H9 (cell line): ENCODE measurements at regions not wholly inside any gene's neighbourhood (a gene's known extent, or its start where the extent isn't known, plus 50 kb on each side); places are given as distances from the start of the nearest gene placed in this dataset.

ENCODE experiments used
- DNase-seq: peaks from one replicate; pipeline ENCODE4 v3.0.0-alpha.2; 2017
- H2AFZ ChIP-seq: one replicate; pipeline ENCODE4 v1.6.1; 2013; ENCODE audit warnings: mild to moderate bottlenecking, low read length, control low read depth, moderate library complexity
- H2AK5ac ChIP-seq: 2 replicates; pipeline ENCODE4 v1.6.1; 2013; ENCODE audit warnings: low read length, control low read depth, mixed read lengths; ENCODE audit not compliant: insufficient read length
- H2BK120ac ChIP-seq: one replicate; pipeline ENCODE4 v1.6.1; 2013; ENCODE audit warnings: low read depth, mild to moderate bottlenecking, low read length, control low read depth, inconsistent platforms; ENCODE audit not compliant: poor library complexity, severe bottlenecking
- H2BK12ac ChIP-seq: 2 replicates; pipeline ENCODE4 v1.6.1; 2013; ENCODE audit warnings: low read length, control low read depth, mixed read lengths, low read depth; ENCODE audit not compliant: insufficient read length
- H2BK15ac ChIP-seq: 2 replicates; pipeline ENCODE4 v1.6.1; 2013; ENCODE audit warnings: low read depth, low read length, control low read depth
- H2BK20ac ChIP-seq: one replicate; pipeline ENCODE4 v1.6.1; 2013; ENCODE audit warnings: low read depth, mild to moderate bottlenecking, low read length, control low read depth, inconsistent platforms; ENCODE audit not compliant: poor library complexity, severe bottlenecking
- H2BK5ac ChIP-seq: 2 replicates; pipeline ENCODE4 v1.6.1; 2013; ENCODE audit warnings: low read length, control low read depth, mixed read lengths; ENCODE audit not compliant: insufficient read length
- H3K14ac ChIP-seq: 2 replicates; pipeline ENCODE4 v1.6.1; 2013; ENCODE audit warnings: low read length, control low read depth; ENCODE audit not compliant: insufficient read depth
- H3K18ac ChIP-seq: 2 replicates; pipeline ENCODE4 v1.6.1; 2013; ENCODE audit warnings: low read depth, mild to moderate bottlenecking, mixed read lengths, low read length, control low read depth; ENCODE audit not compliant: insufficient read length
- H3K23ac ChIP-seq: 2 replicates; pipeline ENCODE4 v1.6.1; 2013; ENCODE audit warnings: low read length, control low read depth, mixed read lengths, low read depth; ENCODE audit not compliant: insufficient read length
- H3K23me2 ChIP-seq: 2 replicates; pipeline ENCODE4 v1.6.1; 2013; ENCODE audit warnings: low read depth, mild to moderate bottlenecking, mixed read lengths, low read length, control low read depth; ENCODE audit not compliant: insufficient read length, poor library complexity, severe bottlenecking
- H3K27ac ChIP-seq: 2 replicates; pipeline ENCODE4 v1.5.1; 2013; ENCODE audit warnings: low read length, control low read depth, mixed read lengths, low read depth; ENCODE audit not compliant: insufficient read length
- H3K27me3 ChIP-seq: 2 replicates; pipeline ENCODE4 v1.6.1; 2013; ENCODE audit warnings: low read length, control low read depth, inconsistent platforms; ENCODE audit not compliant: insufficient read depth
- H3K4ac ChIP-seq: 2 replicates; pipeline ENCODE4 v1.6.1; 2013; ENCODE audit warnings: low read depth, mild to moderate bottlenecking, control low read depth, inconsistent platforms, low read length, moderate library complexity
- H3K4me1 ChIP-seq: 2 replicates; pipeline ENCODE4 v1.6.1; 2013; ENCODE audit warnings: low read length, control low read depth, inconsistent platforms; ENCODE audit not compliant: insufficient read depth
- H3K4me2 ChIP-seq: 2 replicates; pipeline ENCODE4 v1.6.1; 2013; ENCODE audit warnings: low read length, control low read depth, mixed read lengths; ENCODE audit not compliant: insufficient read length, insufficient read depth
- H3K56ac ChIP-seq: 2 replicates; pipeline ENCODE4 v1.6.1; 2013; ENCODE audit warnings: low read depth, mild to moderate bottlenecking, mixed read lengths, low read length, control low read depth; ENCODE audit not compliant: insufficient read length
- H3K79me1 ChIP-seq: 2 replicates; pipeline ENCODE4 v1.6.1; 2013; ENCODE audit warnings: low read depth, mild to moderate bottlenecking, moderate library complexity, low read length, control low read depth, inconsistent platforms; ENCODE audit not compliant: insufficient read depth, poor library complexity, severe bottlenecking
- H3K79me2 ChIP-seq: 2 replicates; pipeline ENCODE4 v1.6.1; 2013; ENCODE audit warnings: low read length, control low read depth, inconsistent platforms; ENCODE audit not compliant: insufficient read depth
- H3K9ac ChIP-seq: 2 replicates; pipeline ENCODE4 v1.6.1; 2013; ENCODE audit warnings: low read length, control low read depth, mixed read lengths; ENCODE audit not compliant: insufficient read length; ENCODE audit errors: extremely low read depth
- H3K9me3 ChIP-seq: one replicate; pipeline ENCODE4 v1.6.1; 2013; ENCODE audit warnings: low read depth, low read length, inconsistent platforms; ENCODE audit not compliant: control insufficient read depth
- H3T11ph ChIP-seq: one replicate; pipeline ENCODE4 v1.6.1; 2013; ENCODE audit warnings: mild to moderate bottlenecking, low read length, control low read depth, inconsistent platforms
- H4K20me1 ChIP-seq: one replicate; pipeline ENCODE4 v1.6.1; 2013; ENCODE audit not compliant: control insufficient read depth, insufficient read length, insufficient read depth
- H4K5ac ChIP-seq: 2 replicates; pipeline ENCODE4 v1.6.1; 2013; ENCODE audit warnings: low read depth, mild to moderate bottlenecking, mixed read lengths, low read length, control low read depth; ENCODE audit not compliant: insufficient read length
- H4K8ac ChIP-seq: replicated peaks from 2 replicates; pipeline ENCODE4 v1.6.1; 2013; ENCODE audit warnings: low read length, control low read depth, mixed read lengths, low read depth; ENCODE audit not compliant: insufficient read length
- H4K91ac ChIP-seq: 2 replicates; pipeline ENCODE4 v1.6.1; 2013; ENCODE audit warnings: low read depth, mild to moderate bottlenecking, moderate library complexity, mixed read lengths, low read length, control low read depth; ENCODE audit not compliant: insufficient read length
- H3K27ac Mint-ChIP-seq, 3 experiments: 2 replicates in 2 of 3; 3 replicates in 1 of 3; pipeline ENCODE4 v1.8.0; 2020 to 2021; ENCODE audit warnings: mixed read lengths in 3 of 3, mild to moderate bottlenecking in 1 of 3, moderate library complexity in 1 of 3
- H3K27me3 Mint-ChIP-seq: 2 replicates; pipeline ENCODE4 v1.8.0; 2021; ENCODE audit warnings: low read depth, mild to moderate bottlenecking, moderate library complexity, mixed read lengths
- H3K36me3 Mint-ChIP-seq, 3 experiments: 2 replicates in 2 of 3; 3 replicates in 1 of 3; pipeline ENCODE4 v1.8.0; 2020 to 2021; ENCODE audit warnings: low read depth in 3 of 3, mixed read lengths in 3 of 3; ENCODE audit not compliant: insufficient read depth in 1 of 3
- H3K4me1 Mint-ChIP-seq, 2 experiments: 2 replicates each; pipeline ENCODE4 v1.8.0; 2020; ENCODE audit warnings: mixed read lengths in 2 of 2
- H3K4me3 Mint-ChIP-seq, 2 experiments: 2 replicates in 1 of 2; 3 replicates in 1 of 2; pipeline ENCODE4 v1.8.0; 2020 to 2021; ENCODE audit warnings: mild to moderate bottlenecking in 2 of 2, mixed read lengths in 2 of 2, moderate library complexity in 1 of 2
- H3K9me3 Mint-ChIP-seq, 2 experiments: 2 replicates in 1 of 2; 3 replicates in 1 of 2; pipeline ENCODE4 v1.8.0; 2020; ENCODE audit warnings: mild to moderate bottlenecking in 2 of 2, mixed read lengths in 2 of 2, moderate library complexity in 1 of 2
- CTCF ChIP-seq: fragments of 200-600 bp; sonication (generic); conservative IDR thresholded peaks from 3 replicates; pipeline ENCODE4 v1.8.0; 2021; ENCODE audit warnings: antibody characterized with exemption, mild to moderate bottlenecking

- Histone ChIP-seq H3K14ac (no peak overlapping the region), H3K4me2 (no peak overlapping the region), H2BK12ac (no peak overlapping the region), H3K4me1 (no peaks in the 10 kb centered on the region), H3K79me2 (no peaks in the 10 kb centered on the region), H4K8ac (no peak overlapping the region), H2BK15ac (no peak overlapping the region), H2BK5ac (no peak overlapping the region), H3K18ac (no peak overlapping the region), H4K91ac (no peak overlapping the region), H4K20me1 (no peaks in the 10 kb centered on the region), H3K27ac (no peak overlapping the region), H3K23me2 (no peaks in the 10 kb centered on the region), H3K27me3 (no peaks in the 10 kb centered on the region), H2BK20ac (no peak overlapping the region), H3K23ac (no peak overlapping the region), H3K56ac (no peak overlapping the region), H3K9me3 (no peaks in the 10 kb centered on the region), H3K9ac (no peak overlapping the region), H3K79me1 (no peaks in the 10 kb centered on the region), H3T11ph (no peak overlapping the region), H2BK120ac (no peak overlapping the region), H4K5ac (no peak overlapping the region), H2AK5ac (no peak overlapping the region), H3K4ac (no peak overlapping the region), H2AFZ (no peak overlapping the region)
- no peaks in the 10 kb centered on the region for H3K36me3 Mint-ChIP-seq
- no peak for TF ChIP-seq CTCF
- H3K27me3 Mint-ChIP-seq, result no peaks in the 10 kb centered on the region
- no peak overlapping the region for H3K27ac Mint-ChIP-seq
- H3K9me3 Mint-ChIP-seq, result no peaks in the 10 kb centered on the region
- H3K4me3 Mint-ChIP-seq, result no peak overlapping the region
- DNase-seq, result no peak
- peaks cover 6 to 9% of the 10 kb centered on the region in 2 experiments for H3K4me1 Mint-ChIP-seq
Measured at GRCh38 chr5:35374584-35374983, 144.3 kb upstream of the PRLR start.
